ENCODE measurements at regions not wholly inside any gene's neighbourhood (a gene's known extent, or its start where the extent isn't known, plus 50 kb on each side); places are given as distances from the start of the nearest gene placed in this dataset.

DNA sequence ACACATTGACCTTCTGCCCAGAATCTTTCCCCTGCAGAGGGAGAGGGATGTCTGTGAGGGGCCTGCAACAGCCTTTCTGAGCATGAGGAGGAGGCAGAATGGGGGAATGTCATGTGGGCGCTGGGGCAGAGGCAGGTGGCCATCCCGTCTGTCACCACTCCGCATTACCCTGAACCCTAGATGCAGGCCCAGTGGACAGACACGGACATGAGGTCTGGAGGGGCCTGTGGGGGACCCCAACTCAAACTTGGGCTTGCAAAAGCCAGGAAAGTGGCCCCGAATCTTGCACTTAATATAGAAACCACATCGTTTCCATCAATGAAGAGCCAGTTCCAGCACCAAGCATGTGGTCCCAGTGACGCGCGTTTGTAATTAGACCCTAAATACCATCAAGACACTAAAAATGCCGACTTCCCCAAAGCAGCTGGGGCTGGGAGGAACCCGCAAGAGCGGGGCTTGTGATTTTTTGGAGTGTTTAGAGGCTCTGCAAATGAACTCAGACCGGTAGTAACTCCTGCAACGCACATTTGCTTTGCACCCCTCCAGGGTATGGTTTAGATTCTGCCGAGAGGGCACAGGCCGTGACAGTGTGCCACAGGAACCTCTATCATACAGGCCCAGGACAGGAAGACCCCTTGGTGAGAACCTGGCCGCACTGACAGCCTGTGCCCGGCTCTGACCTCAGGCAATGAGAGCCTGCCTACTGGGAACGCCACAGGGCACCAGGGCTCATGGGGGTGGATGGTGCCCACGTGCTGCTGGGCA lies 109.3 kb downstream of the CTTN start (continued):
- TF ChIP-seq, protein P1, sequence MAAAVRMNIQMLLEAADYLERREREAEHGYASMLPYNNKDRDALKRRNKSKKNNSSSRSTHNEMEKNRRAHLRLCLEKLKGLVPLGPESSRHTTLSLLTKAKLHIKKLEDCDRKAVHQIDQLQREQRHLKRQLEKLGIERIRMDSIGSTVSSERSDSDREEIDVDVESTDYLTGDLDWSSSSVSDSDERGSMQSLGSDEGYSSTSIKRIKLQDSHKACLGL (CRISPR knock-in tag; IDR thresholded peaks at IDR 0.05; ENCODE audit: borderline replicate concordance, poor library complexity, severe bottlenecking), result no peak
- TF ChIP-seq ZNF561 (CRISPR knock-in tag; conservative IDR thresholded peaks at IDR 0.05) (no peak), KLF13 (tag; IDR thresholded peaks at IDR 0.05; ENCODE audit: borderline replicate concordance, low read depth) (no peak)

DNA sequence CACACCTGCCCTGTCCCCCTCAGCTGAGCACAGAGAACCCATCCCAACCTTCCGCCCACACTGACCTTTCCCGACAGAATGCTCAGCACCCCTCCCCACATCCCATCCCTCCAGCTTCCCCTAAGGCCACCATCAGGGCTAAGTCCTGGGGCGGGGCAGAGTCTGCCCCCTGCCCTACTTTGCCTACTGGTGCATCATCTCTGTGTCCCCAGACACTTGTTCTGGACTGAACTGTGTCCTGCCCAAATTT lies 109.8 kb downstream of the CTTN start:
- Histone ChIP-seq H3K4me2 (ENCODE audit: insufficient read depth, low read length) (no peak overlapping the region), H3K79me2 (ENCODE audit: control insufficient read depth, insufficient read depth, low read length) (no peaks in the 10 kb centered on the region), H4K20me1 (replicated peaks; ENCODE audit: control insufficient read depth, insufficient read depth, low read length) (no peaks in the 10 kb centered on the region; the same call in 1 of the 2 replicates), H3K9me3 (replicated peaks; ENCODE audit: control insufficient read depth, insufficient read depth, low read depth, low read length) (peaks cover 1% of the 10 kb centered on the region; the same call in 1 of the 2 replicates), H3K4me1 (replicated peaks in 1 of 2; ENCODE audit: control insufficient read depth in 2 of 2, insufficient read depth in 2 of 2, low read length in 2 of 2) (no peaks in the 10 kb centered on the region), H3K9ac (ENCODE audit: insufficient read depth in 1 of 2, low read depth in 2 of 2, low read length in 2 of 2) (no peak overlapping the region), H3K4me3 (no peak overlapping the region), H3K9me1 (ENCODE audit: control insufficient read depth, insufficient read depth, low read length) (no peaks in the 10 kb centered on the region), H3K27me3 (ENCODE audit: control insufficient read depth in 2 of 2, insufficient read depth in 2 of 2, low read length in 2 of 2) (peaks cover 3 to 67% of the 10 kb centered on the region in 2 experiments; a peak in 4 of 5 replicates), H3K36me3 (ENCODE audit: control insufficient read depth, insufficient read depth, low read length) (no peaks in the 10 kb centered on the region), H3K27ac (ENCODE audit: extremely low read depth, low read depth, low read length) (no peak overlapping the region), H2AFZ (ENCODE audit: low read depth, low read length) (no peak overlapping the region)
- CTCF ChIA-PET (ENCODE audit: low intra/inter-chr PET ratio), result no interaction called here
- DNase-seq (ENCODE audit: extremely low read depth in 1 of 4, low spot score in 3 of 4) (no peak), ATAC-seq (no peak), FAIRE-seq (no peak)
- in situ Hi-C loops (cut with MboI) (loop anchor here (25.0 kb wide), 1 partner anchor 554 kb away; no protein-coding TSS in a partner anchor), intact Hi-C loops (cut with micrococcal nuclease) (no loop called here)
- no TSS peak for BruUV-seq (replicated peaks)
- WGBS (ENCODE audit: insufficient coverage, low coverage, missing lambda C conversion rate), result 0% methylated on average over 1 of the region's 3 CpGs
- POLR2A ChIA-PET, result no interaction called here
- TF ChIP-seq, protein P2, sequence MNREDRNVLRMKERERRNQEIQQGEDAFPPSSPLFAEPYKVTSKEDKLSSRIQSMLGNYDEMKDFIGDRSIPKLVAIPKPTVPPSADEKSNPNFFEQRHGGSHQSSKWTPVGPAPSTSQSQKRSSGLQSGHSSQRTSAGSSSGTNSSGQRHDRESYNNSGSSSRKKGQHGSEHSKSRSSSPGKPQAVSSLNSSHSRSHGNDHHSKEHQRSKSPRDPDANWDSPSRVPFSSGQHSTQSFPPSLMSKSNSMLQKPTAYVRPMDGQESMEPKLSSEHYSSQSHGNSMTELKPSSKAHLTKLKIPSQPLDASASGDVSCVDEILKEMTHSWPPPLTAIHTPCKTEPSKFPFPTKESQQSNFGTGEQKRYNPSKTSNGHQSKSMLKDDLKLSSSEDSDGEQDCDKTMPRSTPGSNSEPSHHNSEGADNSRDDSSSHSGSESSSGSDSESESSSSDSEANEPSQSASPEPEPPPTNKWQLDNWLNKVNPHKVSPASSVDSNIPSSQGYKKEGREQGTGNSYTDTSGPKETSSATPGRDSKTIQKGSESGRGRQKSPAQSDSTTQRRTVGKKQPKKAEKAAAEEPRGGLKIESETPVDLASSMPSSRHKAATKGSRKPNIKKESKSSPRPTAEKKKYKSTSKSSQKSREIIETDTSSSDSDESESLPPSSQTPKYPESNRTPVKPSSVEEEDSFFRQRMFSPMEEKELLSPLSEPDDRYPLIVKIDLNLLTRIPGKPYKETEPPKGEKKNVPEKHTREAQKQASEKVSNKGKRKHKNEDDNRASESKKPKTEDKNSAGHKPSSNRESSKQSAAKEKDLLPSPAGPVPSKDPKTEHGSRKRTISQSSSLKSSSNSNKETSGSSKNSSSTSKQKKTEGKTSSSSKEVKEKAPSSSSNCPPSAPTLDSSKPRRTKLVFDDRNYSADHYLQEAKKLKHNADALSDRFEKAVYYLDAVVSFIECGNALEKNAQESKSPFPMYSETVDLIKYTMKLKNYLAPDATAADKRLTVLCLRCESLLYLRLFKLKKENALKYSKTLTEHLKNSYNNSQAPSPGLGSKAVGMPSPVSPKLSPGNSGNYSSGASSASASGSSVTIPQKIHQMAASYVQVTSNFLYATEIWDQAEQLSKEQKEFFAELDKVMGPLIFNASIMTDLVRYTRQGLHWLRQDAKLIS (CRISPR knock-in tag; IDR thresholded peaks at IDR 0.05), result no peak
- no peak for TF ChIP-seq XRCC3 (IDR thresholded peaks at IDR 0.05)
- no peak for TF ChIP-seq C11orf30 (IDR thresholded peaks at IDR 0.05; ENCODE audit: low read depth)
- no peak for TF ChIP-seq MAFK (IDR thresholded peaks at IDR 0.05; ENCODE audit: low read length)
- no peak for TF ChIP-seq ZNF324 (CRISPR knock-in tag; IDR thresholded peaks at IDR 0.05)
- TF ChIP-seq ZFP36 (IDR thresholded peaks at IDR 0.05; ENCODE audit: low read depth, low read length, partially characterized antibody), result no peak

Measured in K562 (cell line).